Motor neuron (in vitro differentiated cells): ENCODE measurements at regions not wholly inside any gene's neighbourhood (a gene's known extent, or its start where the extent isn't known, plus 50 kb on each side); places are given as distances from the start of the nearest gene placed in this dataset.
A peak's percentile ranks its signal among the peaks of the same experiment; 100 is the strongest.
"Not testable (repeated sequence)": the region's sequence is repeated elsewhere in the genome, so short reads cannot be mapped to it uniquely, and the experiment has no call there.

Experiments
- ATAC-seq, 8 experiments: fragments of 200-7000 bp; cut with Tn5 transposase; replicated peaks in 6 of 8; 2 replicates each; pipeline ENCODE4 v1.8.0; 2021; ENCODE audit warnings: mild to moderate bottlenecking in 8 of 8, moderate library complexity in 8 of 8
- H3K27ac ChIP-seq, 2 donors: fragments of 250-450 bp; sonication (Bioruptor Pico); 2 replicates each; pipeline ENCODE4 v1.9.0; 2021; ENCODE audit warnings: antibody characterized with exemption in 2 of 2, mild to moderate bottlenecking in 2 of 2, moderate library complexity in 1 of 2
- H3K4me1 ChIP-seq, 2 donors: fragments of 250-450 bp; sonication (Bioruptor Pico); replicated peaks in 1 of 2; 2 replicates each; pipeline ENCODE4 v1.6.1; 2021; ENCODE audit warnings: antibody characterized with exemption in 2 of 2, mild to moderate bottlenecking in 2 of 2, moderate library complexity in 1 of 2
- H3K4me3 ChIP-seq, 5 donors: fragments of 250-450 bp; sonication (Bioruptor Pico); 2 replicates each; pipeline ENCODE4 v1.9.0; 2021; ENCODE audit warnings: antibody characterized with exemption in 5 of 5, mild to moderate bottlenecking in 5 of 5, moderate library complexity in 4 of 5
- WGBS, 10 experiments: fragments of 450-650 bp; shearing (Covaris generic); methylation state at CpG; one replicate each; pipeline ENCODE4 v1.0.0; 2022; 5-methylcytosine and 5-hydroxymethylcytosine counted together
- in situ Hi-C, 9 experiments: fragments of 400-800 bp; cut with MboI; loops; one replicate each; pipeline ENCODE4 v1.15.0; 2021; ENCODE audit warnings: low sequenced_read_pairs in 9 of 9, low pct_unique_long_range_greater_than_20kb in 2 of 9; ENCODE audit not compliant: unreplicated experiment in 9 of 9

DNA sequence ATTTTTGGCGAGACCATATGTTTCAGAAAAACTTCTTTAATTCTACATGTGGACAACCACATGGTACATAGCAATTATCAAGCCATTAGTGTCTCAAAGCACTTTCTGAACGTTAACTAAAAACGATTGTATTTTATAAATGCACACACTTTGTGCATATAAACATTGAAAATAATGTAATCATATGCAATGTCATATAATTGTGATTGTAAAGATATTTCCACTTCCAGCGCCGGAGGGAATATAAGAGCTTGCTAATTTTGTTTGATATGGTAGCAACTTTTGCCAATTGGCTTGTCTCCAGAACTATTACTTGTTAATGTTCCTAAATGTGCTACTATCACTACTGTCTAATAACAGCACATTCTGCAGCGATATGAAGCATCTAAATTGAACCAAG lies 162.3 kb upstream of the SMIM31 start:
- Histone ChIP-seq H3K27ac (no peak overlapping the region), H3K4me3 (no peak overlapping the region), H3K4me1 (peaks cover 0 to 2% of the 10 kb centered on the region in 2 donors)
- ATAC-seq, result no peak
- in situ Hi-C loops, result no loop called here
- WGBS, 10 experiments, result 27 to 100% (median 75%) methylated on average over 1 to 6 of the region's 6 CpGs; no CpG with 5 or more reads in 1 of the 10 experiments

DNA sequence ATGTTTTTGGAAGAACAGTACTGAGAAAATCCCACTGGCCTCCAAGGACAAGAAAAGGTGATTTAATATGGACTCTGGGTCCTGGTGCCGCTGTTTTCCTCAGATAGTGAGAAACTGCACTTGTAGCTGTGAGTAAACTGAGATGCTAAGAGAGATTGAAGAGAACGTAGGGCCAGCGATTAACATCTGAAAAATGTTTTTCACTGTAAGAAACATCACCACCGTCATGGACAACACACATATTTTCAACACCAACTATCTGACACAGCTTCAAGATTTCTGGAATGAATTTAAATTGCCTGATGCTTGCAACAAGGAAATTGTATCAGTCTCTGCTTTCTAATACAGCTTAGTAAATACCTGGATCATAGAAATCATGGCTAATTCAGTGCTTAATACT lies 158.2 kb upstream of the SMIM31 start:
- in situ Hi-C loops, result no loop called here
- no peak for ATAC-seq
- H3K4me3 ChIP-seq, result no peak overlapping the region
- no peak overlapping the region for H3K27ac ChIP-seq
- H3K4me1 ChIP-seq, result peaks cover 0 to 2% of the 10 kb centered on the region in 2 donors
- 5 to 100% (median 87%) methylated on average over 2 to 4 of the region's 4 CpGs; no CpG with 5 or more reads in 1 of the 10 experiments for WGBS, 10 experiments

DNA sequence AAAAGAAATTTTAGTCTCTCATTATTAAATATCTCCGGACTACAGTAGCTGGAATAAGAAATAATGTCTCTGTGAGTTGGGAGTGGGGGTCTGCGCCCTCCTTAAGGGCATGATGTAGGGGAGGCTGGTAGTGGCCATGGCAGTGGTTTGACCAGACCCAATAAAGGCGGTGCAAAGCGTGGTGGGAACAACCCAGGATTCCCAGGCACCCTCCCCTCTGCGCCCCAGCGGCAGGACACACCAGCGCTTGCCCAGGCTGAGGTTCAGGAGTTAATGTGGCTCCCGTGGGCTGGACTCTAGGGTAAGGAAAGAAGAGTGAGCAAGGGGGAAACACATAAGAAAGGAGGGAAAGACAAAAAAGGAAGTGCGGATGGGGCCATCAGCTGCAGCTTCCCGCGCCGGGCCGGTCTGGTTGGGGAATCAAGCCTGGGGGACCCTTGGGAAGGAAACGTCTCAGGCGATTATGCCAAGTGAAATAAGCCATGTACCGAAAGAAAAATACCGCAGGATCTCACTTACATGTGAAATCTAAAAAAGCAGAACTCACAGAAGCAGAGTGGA lies 157.5 kb upstream of the SMIM31 start:
- WGBS, 10 experiments, result 10 to 100% (median 86%) methylated on average over 2 to 14 of the region's 17 CpGs
- in situ Hi-C loops, result no loop called here
- H3K4me3 ChIP-seq, result no peak overlapping the region
- H3K4me1 ChIP-seq, result peaks cover 0 to 2% of the 10 kb centered on the region in 2 donors
- no peak for ATAC-seq
- H3K27ac ChIP-seq, result no peak overlapping the region

DNA sequence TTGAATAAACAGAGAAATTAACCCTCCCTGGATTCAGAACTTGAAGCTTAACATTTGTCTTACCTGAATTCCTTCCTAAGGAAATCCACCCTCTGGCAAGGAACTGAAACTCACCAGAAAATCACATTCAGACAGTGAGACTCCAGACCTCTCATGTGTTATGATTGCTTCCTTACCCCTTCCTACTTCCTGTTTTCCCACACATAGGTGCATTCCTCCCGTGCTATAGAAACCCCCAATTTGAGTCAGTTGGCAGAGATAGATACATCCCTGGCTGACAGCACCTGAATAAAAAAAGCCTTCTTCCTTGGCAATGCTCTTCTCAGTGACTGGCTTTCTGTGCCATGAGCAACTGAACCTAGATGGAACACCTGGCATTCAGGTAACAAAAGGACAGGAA lies 157.0 kb upstream of the SMIM31 start:
- Histone ChIP-seq H3K4me1 (peaks cover 0 to 2% of the 10 kb centered on the region in 2 donors), H3K27ac (no peak overlapping the region), H3K4me3 (no peak overlapping the region)
- in situ Hi-C loops, result no loop called here
- WGBS, 10 experiments, result 0 to 83% (median 44%) methylated on average over 1 of the region's 1 CpG; no CpG with 5 or more reads in 6 of the 10 experiments
- no peak for ATAC-seq

DNA sequence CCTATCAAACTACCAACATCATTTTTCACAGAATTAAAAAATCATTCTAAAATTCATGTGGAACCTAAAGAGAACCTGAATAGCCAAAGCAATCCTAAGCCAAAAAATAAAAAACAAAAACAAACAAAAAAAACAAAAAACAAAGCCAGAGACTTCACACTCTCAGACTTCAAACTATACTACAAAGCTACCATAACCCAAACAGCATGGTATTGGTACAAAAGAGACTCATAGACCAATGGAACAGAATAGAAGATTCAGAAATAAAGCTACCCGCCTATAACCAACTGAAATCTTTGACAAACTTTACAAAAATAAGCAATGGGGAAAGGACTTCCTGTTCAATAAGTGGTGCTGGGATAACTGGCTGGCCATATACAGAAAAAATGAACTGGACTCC lies 152.3 kb upstream of the SMIM31 start:
- Histone ChIP-seq H3K27ac (no peak overlapping the region), H3K4me3 (no peak overlapping the region), H3K4me1 (no peaks in the 10 kb centered on the region)
- ATAC-seq, result no peak
- 0 to 80% (median 23%) methylated on average over 1 of the region's 1 CpG; no CpG with 5 or more reads in 4 of the 10 experiments for WGBS, 10 experiments
- in situ Hi-C loops, result no loop called here

DNA sequence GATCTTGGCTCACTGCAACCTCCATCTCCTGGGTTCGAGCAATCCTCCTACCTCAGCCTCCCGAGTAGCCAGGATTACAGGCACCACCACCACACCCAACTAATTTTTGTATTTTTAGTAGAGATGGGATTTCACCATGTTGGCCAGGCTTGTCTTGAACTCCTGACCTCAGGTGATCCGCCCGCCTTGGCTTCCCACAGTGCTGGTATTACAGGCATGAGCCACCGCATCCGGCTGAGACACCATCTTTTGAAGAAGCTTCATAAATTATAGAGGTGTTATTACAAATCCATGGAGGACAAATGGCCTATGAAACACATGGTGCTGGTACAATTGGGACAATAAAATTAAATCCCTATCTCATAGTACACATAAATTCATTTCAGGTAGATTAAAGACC lies 148.1 kb upstream of the SMIM31 start:
- H3K4me1 ChIP-seq, in situ Hi-C loops, H3K27ac ChIP-seq, H3K4me3 ChIP-seq, ATAC-seq: not testable (repeated sequence)
- WGBS, 10 experiments, result 0 to 100% (median 60%) methylated on average over 1 to 6 of the region's 6 CpGs; no CpG with 5 or more reads in 2 of the 10 experiments

DNA sequence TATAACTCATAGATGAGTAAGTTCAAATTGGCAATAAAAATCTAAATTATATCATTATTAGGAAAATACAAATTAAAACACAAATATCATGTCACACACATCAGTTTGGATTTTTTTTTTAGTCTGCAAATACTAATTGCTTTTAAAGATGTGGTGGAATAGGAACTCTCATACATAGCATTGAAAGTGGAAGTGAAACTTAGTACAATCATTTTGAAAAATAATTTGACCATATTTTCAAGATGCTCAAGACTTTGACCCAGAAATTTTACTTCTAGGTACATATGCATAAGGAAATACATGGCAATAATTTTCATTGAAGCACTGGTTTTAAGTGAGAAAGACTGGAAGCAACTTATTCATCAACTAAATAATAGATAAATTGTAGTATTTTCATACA lies 147.5 kb upstream of the SMIM31 start:
- no peaks in the 10 kb centered on the region for H3K4me1 ChIP-seq
- no peak overlapping the region for H3K27ac ChIP-seq
- ATAC-seq, result no peak
- no peak overlapping the region for H3K4me3 ChIP-seq
- in situ Hi-C loops, result no loop called here

DNA sequence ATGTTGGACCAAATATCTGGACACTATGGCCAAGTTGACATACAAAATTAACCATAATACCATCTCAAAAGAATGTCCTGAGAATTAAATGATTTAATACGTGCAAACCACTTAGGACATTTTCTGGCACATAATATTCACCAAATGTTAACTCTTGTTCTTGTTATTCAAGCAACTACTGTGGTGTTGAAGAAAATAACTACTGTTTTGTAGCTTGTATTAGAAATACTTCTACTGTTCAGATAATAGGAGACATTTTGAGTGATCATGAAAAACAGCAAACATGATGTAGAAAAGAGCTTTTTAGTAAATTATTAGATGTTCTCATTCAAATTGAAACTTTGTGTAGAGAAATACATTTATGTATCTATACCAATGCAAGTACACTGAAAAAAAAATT lies 140.7 kb upstream of the SMIM31 start:
- in situ Hi-C loops, result no loop called here
- no peak for ATAC-seq
- Histone ChIP-seq H3K4me1 (no peaks in the 10 kb centered on the region), H3K4me3 (no peak overlapping the region), H3K27ac (no peak overlapping the region)
- WGBS, 10 experiments, result 0 to 100% (median 67%) methylated on average over 1 of the region's 1 CpG; no CpG with 5 or more reads in 2 of the 10 experiments

DNA sequence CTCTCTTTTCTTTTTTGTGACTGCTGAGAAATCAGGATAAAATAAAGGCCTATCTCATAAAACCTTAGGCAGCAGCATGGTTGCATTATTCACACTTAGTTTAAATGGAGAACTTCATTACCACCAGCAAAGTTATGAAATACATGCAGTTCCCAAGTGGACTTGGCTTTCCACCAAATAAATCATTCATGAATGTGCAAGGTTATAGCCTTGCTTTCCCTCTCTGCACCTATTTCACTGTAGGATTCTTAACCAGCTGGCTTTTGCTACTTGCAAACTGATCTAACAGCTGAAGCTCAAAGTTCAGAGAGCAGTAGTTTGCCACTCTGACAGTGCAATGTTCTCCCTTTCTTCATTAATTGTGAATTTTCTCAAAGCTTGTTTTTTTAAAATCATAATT lies 140.1 kb upstream of the SMIM31 start:
- Histone ChIP-seq H3K27ac (no peak overlapping the region), H3K4me1 (no peaks in the 10 kb centered on the region), H3K4me3 (no peak overlapping the region)
- in situ Hi-C loops, result no loop called here
- ATAC-seq, result peak in 2 of 8 experiments; percentile 24 to 26

DNA sequence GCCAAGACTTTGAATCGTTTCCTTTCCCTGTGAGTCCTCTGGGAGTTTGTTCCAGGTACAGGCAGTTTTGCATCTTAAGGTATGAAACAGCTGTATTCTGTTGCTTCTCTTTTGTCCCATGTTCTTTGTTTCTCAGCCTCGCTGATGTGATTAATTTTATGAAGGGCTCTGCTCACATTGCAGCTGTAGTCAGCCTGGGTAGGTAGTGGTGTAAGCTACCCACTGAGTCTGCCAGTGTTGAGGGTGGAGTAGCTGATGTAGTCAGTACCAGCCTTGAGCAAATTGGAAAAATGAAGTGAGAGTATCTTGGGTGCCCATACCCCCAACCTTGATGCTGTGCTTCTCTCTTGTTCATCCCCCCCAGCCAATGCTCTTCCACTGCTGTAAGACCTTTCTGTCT lies 139.6 kb upstream of the SMIM31 start:
- Histone ChIP-seq H3K27ac (no peak overlapping the region), H3K4me3 (no peak overlapping the region), H3K4me1 (no peaks in the 10 kb centered on the region)
- in situ Hi-C loops, result no loop called here
- ATAC-seq, result peak in 1 of 8 experiments; percentile 50
- WGBS, 10 experiments, result 0 to 100% (median 67%) methylated on average over 1 to 2 of the region's 2 CpGs

DNA sequence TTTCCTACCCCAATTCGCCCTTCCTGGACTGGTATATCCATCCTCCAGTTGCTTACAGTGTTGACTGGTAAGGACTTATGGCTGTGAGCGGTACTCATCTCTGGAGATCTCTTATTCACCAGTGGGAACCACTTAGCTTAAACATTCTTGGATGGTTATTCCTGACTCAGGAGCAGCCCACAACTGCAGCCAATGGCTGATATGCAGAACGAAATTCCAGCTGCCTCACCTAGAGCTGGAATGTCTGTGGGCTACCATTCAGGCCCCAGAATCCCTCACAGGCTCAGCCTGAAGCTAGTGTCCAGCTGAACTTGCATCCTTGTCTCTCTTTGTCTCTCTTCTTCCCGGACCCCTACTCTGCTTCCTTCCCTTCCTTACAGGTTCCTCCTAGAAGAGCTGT lies 138.9 kb upstream of the SMIM31 start:
- no peak overlapping the region for H3K27ac ChIP-seq
- 0 to 80% (median 50%) methylated on average over 1 to 2 of the region's 4 CpGs; no CpG with 5 or more reads in 6 of the 10 experiments for WGBS, 10 experiments
- no peaks in the 10 kb centered on the region for H3K4me1 ChIP-seq
- no peak overlapping the region for H3K4me3 ChIP-seq
- ATAC-seq, result peak in 2 of 8 experiments; percentile 51 to 56
- in situ Hi-C loops, result no loop called here

DNA sequence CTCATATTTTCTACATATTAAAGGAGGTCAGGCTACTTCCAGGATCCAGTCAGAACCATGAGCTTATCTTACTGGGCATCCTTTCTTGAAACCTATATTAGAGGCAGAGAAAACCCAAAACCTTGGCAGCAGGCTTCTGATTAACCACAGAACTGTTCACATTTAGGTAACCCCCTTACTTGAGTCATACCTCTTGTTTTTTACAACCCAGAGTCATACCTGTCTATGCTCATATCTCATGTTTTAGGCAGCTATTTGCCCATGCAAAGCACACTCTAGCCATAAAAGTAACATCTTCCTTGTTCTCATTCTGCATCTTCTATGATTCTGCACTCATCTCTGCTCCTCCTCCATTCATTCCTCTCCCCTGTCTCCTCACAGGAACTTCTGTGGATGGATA lies 138.0 kb upstream of the SMIM31 start:
- Histone ChIP-seq H3K4me1 (no peaks in the 10 kb centered on the region), H3K4me3 (no peak overlapping the region), H3K27ac (no peak overlapping the region)
- in situ Hi-C loops, result no loop called here
- no peak for ATAC-seq

DNA sequence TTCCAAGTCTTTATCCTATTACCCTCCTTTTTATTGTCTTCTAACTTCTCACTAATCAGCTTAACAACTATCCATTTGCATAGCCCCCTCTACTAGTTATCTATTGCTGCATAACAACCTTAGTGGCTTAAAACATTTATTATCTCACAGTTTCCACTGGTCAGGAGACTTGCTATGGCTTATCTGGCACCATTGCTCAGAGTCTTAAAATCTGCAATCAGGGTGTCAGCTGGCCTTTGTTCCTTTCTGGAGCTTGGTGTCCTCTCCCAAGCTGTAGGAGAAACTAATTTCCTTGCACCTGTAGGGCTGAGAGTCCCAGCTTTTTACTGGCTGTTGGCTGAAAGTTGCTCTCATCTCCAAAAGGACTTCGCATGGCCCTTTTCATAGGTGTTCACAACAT lies 137.0 kb upstream of the SMIM31 start:
- no peak overlapping the region for H3K27ac ChIP-seq
- ATAC-seq, result no peak
- 25 to 56% (median 29%) methylated on average over 1 of the region's 1 CpG; no CpG with 5 or more reads in 7 of the 10 experiments for WGBS, 10 experiments
- in situ Hi-C loops, result no loop called here
- H3K4me3 ChIP-seq, result no peak overlapping the region
- no peaks in the 10 kb centered on the region for H3K4me1 ChIP-seq

DNA sequence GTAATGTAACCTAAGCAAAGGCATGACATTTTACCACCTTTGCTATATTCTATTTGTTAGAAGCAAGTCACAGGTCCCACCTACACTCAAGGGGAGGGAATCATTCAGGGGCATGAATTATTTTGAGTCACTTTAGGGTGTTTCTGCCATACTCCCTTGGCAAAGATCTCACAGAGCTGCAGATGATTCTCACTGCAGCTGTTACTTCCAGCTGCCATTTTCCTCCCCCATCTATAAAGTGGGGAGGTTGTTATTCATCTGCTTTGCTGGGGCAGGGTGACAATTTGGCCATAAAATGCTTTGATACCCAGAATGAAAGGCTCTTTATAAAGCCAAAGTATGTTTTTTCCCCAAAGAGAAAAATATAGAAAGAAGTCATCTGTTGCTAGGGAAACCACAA lies 136.5 kb upstream of the SMIM31 start:
- in situ Hi-C loops, result no loop called here
- no peak overlapping the region for H3K27ac ChIP-seq
- no peaks in the 10 kb centered on the region for H3K4me1 ChIP-seq
- H3K4me3 ChIP-seq, result no peak overlapping the region
- no peak for ATAC-seq
